HepG2 (cell line): ENCODE measurements at regions not wholly inside any gene's neighbourhood (a gene's known extent, or its start where the extent isn't known, plus 50 kb on each side); places are given as distances from the start of the nearest gene placed in this dataset.

ENCODE experiments used
- ATAC-seq: fragments of 200-7000 bp; cut with Tn5 transposase; 3 replicates; pipeline ENCODE4 v1.9.1; 2020; ENCODE audit warnings: mild to moderate bottlenecking, moderate library complexity
- BruUV-seq: library from RNA; stranded (reverse); fragments of 400-500 nt; replicated peaks from 2 replicates; lab custom pipeline; 2021; lab: Mats Ljungman, UMichigan
- CTCF ChIA-PET: fragments of 300-600 bp; formaldehyde crosslinking; extraction: SDS; loops from one replicate; lab custom pipeline; 2021; ENCODE audit warnings: low total read pairs, inconsistent platforms, low intra/inter-chr PET ratio; lab: Yijun Ruan, JAX
- POLR2A ChIA-PET: fragments of 350-600 bp; sonication (Branson Sonifier 250); formaldehyde crosslinking; loops from one replicate; lab custom pipeline; 2020; ENCODE audit warnings: antibody characterized with exemption, inconsistent platforms; lab: Yijun Ruan, JAX
- DNase-seq: peaks from one replicate; pipeline ENCODE4 v3.0.0-alpha.2; 2015; ENCODE audit warnings: low spot score
- FAIRE-seq: peaks from 3 replicates; lab custom pipeline; 2011; peaks lifted over from hg19 to GRCh38; lab: Jason Lieb, UNC
- H2AFZ ChIP-seq: one replicate; pipeline ENCODE4 v1.6.1; 2011; ENCODE audit warnings: low read length, inconsistent platforms
- H3K27ac ChIP-seq: fragments of 300-600 bp; 3 replicates; pipeline ENCODE4 v1.8.0; 2011; ENCODE audit warnings: mixed run types, mild to moderate bottlenecking, mixed read lengths, low read length, inconsistent platforms; ENCODE audit not compliant: insufficient read depth; ENCODE audit errors: extremely low read length
- H3K27me3 ChIP-seq, 2 experiments: fragments of 200-600 bp in 1 of 2; 2 replicates in 1 of 2; 3 replicates in 1 of 2; pipeline versions ENCODE4 v1.6.0 to v1.8.0; 2011; ENCODE audit warnings: low read length in 2 of 2, mild to moderate bottlenecking in 2 of 2, moderate library complexity in 2 of 2, inconsistent platforms in 1 of 2; ENCODE audit not compliant: insufficient read depth in 2 of 2, control insufficient read depth in 1 of 2
- H3K36me3 ChIP-seq, 2 experiments: fragments of 200-600 bp in 1 of 2; replicated peaks in 1 of 2; 2 replicates in 1 of 2; 3 replicates in 1 of 2; pipeline versions ENCODE4 v1.5.1 to v1.8.0; 2011; ENCODE audit warnings: low read length in 2 of 2, inconsistent platforms in 1 of 2; ENCODE audit not compliant: insufficient read depth in 2 of 2, control insufficient read depth in 1 of 2
- H3K4me1 ChIP-seq: 2 replicates; pipeline ENCODE4 v1.5.1; 2012; ENCODE audit warnings: low read length, inconsistent platforms; ENCODE audit not compliant: insufficient read depth
- H3K4me2 ChIP-seq: 2 replicates; pipeline ENCODE4 v1.6.0; 2011; ENCODE audit warnings: low read depth, low read length, inconsistent platforms
- H3K4me3 ChIP-seq, 3 experiments: fragments of 200-600 bp in 1 of 3; sonication (generic), shearing (Covaris generic) in 1 of 3; replicated peaks in 1 of 3; 2 replicates each; pipeline ENCODE4 v1.5.1; 2011 to 2016; ENCODE audit warnings: low read length in 3 of 3, inconsistent platforms in 2 of 3, low read depth in 2 of 3, mild to moderate bottlenecking in 2 of 3, control low read depth in 1 of 3, mixed read lengths in 1 of 3; ENCODE audit not compliant: insufficient read depth in 1 of 3
- H3K79me2 ChIP-seq: one replicate; pipeline ENCODE4 v1.6.1; 2011; ENCODE audit warnings: low read length, inconsistent platforms; ENCODE audit not compliant: insufficient read depth
- H3K9ac ChIP-seq: 2 replicates; pipeline ENCODE4 v1.6.0; 2011; ENCODE audit warnings: mild to moderate bottlenecking, low read depth, low read length, inconsistent platforms; ENCODE audit not compliant: insufficient read depth
- H3K9me3 ChIP-seq: 2 replicates; pipeline ENCODE4 v1.5.1; 2012; ENCODE audit warnings: mild to moderate bottlenecking, low read length
- H4K20me1 ChIP-seq: 2 replicates; pipeline ENCODE4 v1.6.0; 2011; ENCODE audit warnings: inconsistent platforms, mild to moderate bottlenecking, low read length, moderate library complexity; ENCODE audit not compliant: insufficient read depth
- CCDC6 ChIP-seq: sonication (generic); formaldehyde crosslinking; IDR thresholded peaks from 2 replicates; pipeline ENCODE4 v1.8.1; 2022; ENCODE audit warnings: mild to moderate bottlenecking, missing genetic modification reagents, moderate library complexity
- EHMT2 ChIP-seq: fragments of 200-600 bp; sonication (generic); IDR thresholded peaks from 2 replicates; pipeline ENCODE4 v1.7.0; 2017; ENCODE audit warnings: antibody characterized with exemption, low read depth, low read length, borderline replicate concordance
- GFI1 ChIP-seq: sonication (generic); formaldehyde crosslinking; IDR thresholded peaks from 2 replicates; pipeline ENCODE4 v1.5.0; 2020; ENCODE audit warnings: missing genetic modification reagents, mild to moderate bottlenecking, borderline replicate concordance
- HCFC1 ChIP-seq: fragments of 150-350 bp; IDR thresholded peaks from 2 replicates; pipeline ENCODE4 v1.6.1; 2014; ENCODE audit warnings: low read depth, low read length
- MED1 ChIP-seq: sonication (generic); formaldehyde crosslinking; IDR thresholded peaks from 2 replicates; pipeline ENCODE4 v1.4.0; 2020; ENCODE audit warnings: missing genetic modification reagents
- MEIS2 ChIP-seq: sonication (generic); formaldehyde crosslinking; IDR thresholded peaks from 2 replicates; pipeline ENCODE4 v1.9.0; 2021; ENCODE audit warnings: mild to moderate bottlenecking, missing genetic modification reagents
- MIER3 ChIP-seq: IDR thresholded peaks from 2 replicates; pipeline ENCODE4 v1.6.1; 2016; ENCODE audit warnings: missing compliant biosample characterization, borderline replicate concordance
- SMAD1 ChIP-seq: sonication (generic); formaldehyde crosslinking; IDR thresholded peaks from 2 replicates; pipeline ENCODE4 v1.4.0; 2020; ENCODE audit warnings: missing genetic modification reagents, low read depth, mild to moderate bottlenecking, borderline replicate concordance
- XRCC5 ChIP-seq: fragments of 200-400 bp; formaldehyde crosslinking; optimal IDR thresholded peaks from 2 replicates; pipeline ENCODE3; 2017; ENCODE audit warnings: mild to moderate bottlenecking, low read length
- ZMYM4 ChIP-seq: sonication (generic); formaldehyde crosslinking; IDR thresholded peaks from 2 replicates; pipeline ENCODE4 v1.8.1; 2023; ENCODE audit warnings: mild to moderate bottlenecking, missing genetic modification reagents
- WGBS: methylation state at CpG from one replicate; pipeline ENCODE4 v1.1.6; 2017; ENCODE audit warnings: low lambda C conversion rate; 5-methylcytosine and 5-hydroxymethylcytosine counted together
- in situ Hi-C: cut with HindIII; loops from 2 replicates; pipeline ENCODE4 v1.10.0; 2017; ENCODE audit warnings: low pct_unique_long_range_greater_than_20kb; ENCODE audit not compliant: extremely low pct_ligation_motif_present
- intact Hi-C: fragments of 100-400 bp; cut with micrococcal nuclease; formaldehyde crosslinking; loops from one replicate; pipeline ENCODE4 v1.10.0; 2022; ENCODE audit not compliant: unreplicated experiment
- TF ChIP-seq, protein P1 (sequence below): sonication (generic); formaldehyde crosslinking; IDR thresholded peaks from 2 replicates; pipeline ENCODE4 v1.5.0; 2020; ENCODE audit warnings: missing genetic modification reagents
- TF ChIP-seq, protein P2 (sequence below): sonication (generic); formaldehyde crosslinking; IDR thresholded peaks from 2 replicates; pipeline ENCODE4 v1.4.0; 2020; ENCODE audit warnings: mild to moderate bottlenecking, missing genetic modification reagents

DNA sequence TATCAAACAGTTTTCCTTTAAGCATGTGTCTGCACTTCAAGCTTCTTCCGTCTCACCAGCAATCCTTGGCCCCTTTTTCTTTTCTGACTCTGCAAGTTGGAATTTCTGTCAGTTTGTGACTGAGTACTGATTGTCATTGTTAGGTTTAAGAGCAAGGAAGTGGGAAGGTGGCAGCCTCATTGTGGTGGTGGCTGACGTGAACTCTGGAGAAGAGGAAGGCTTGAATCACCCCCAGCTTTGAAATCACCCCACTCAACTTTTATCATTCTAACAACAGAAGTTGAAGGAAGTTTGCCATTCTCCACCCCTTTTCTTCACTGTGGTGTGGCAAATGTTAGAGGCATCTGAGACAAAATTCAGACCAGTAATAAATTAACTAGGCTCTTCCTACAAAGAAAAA is 231.6 kb upstream of the AGTR1 start:
- H3K9me3 ChIP-seq = peaks cover 4% of the 10 kb centered on the region
- no peak for ATAC-seq
- ChIA-PET POLR2A (no interaction called here), CTCF (no interaction called here)
- DNase-seq = no peak
- no TSS peak for BruUV-seq
- FAIRE-seq = no peak
- H2AFZ ChIP-seq = no peak overlapping the region
- no peaks in the 10 kb centered on the region for H4K20me1 ChIP-seq
- no peaks in the 10 kb centered on the region for H3K79me2 ChIP-seq
- H3K27ac ChIP-seq = no peak overlapping the region
- H3K4me3 ChIP-seq = no peak overlapping the region
- H3K36me3 ChIP-seq = no peaks in the 10 kb centered on the region
- 42% methylated on average over 2 of the region's 2 CpGs for whole genome bisulfite sequencing
- in situ Hi-C loops (no loop called here), intact Hi-C loops (no loop called here)
- H3K4me1 ChIP-seq = peaks cover under 1% of the 10 kb centered on the region; the same call in 1 of the 2 replicates
- H3K9ac ChIP-seq = no peak overlapping the region
- peaks cover 0 to 1% of the 10 kb centered on the region in 2 experiments; a peak in 1 of 5 replicates for H3K27me3 ChIP-seq
- no peak overlapping the region for H3K4me2 ChIP-seq
- no peak for TF ChIP-seq GFI1 (CRISPR knock-in tag)

DNA sequence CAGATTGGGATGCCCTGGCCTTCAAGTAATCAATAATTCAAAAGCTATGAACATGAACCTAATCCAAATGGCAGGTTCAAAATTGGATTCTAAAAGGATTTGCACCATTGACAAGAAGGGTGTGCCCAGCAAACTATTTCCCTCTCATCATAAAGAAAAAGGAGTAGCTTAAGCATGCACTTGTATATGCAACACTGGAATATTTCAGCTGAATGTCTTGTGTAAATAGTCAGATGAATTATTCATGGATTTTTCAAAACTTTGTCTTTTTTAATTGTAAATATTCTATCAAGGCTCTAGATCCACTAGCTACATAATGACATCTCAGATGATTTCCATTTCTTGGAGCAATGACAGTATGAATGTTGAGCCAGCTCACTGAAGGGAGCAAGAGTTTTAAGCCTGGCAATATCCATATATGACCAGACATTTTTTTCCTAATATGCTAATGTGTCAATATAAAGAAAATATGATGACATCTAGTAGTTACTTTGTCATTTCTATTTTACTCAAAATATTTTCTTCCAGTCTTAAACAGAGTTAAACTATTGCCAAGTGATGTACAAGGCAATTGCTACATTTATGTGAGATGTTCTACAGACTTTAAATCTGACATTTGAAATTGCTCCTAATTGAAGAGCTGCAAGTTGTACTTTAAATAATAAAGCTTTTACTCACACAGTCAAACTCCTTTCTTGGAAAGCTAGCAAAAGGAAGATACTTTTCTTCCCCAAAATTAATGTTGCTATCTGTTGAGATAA is 230.5 kb upstream of the AGTR1 start:
- H2AFZ ChIP-seq = no peak overlapping the region
- POLR2A ChIA-PET = no interaction called here
- FAIRE-seq = no peak
- H3K9ac ChIP-seq = no peak overlapping the region
- intact Hi-C loops (no loop called here), in situ Hi-C loops (no loop called here)
- H3K27ac ChIP-seq = no peak overlapping the region
- no peak overlapping the region for H3K4me2 ChIP-seq
- H3K27me3 ChIP-seq = no peaks in the 10 kb centered on the region; a peak in 1 of 5 replicates
- CTCF ChIA-PET = no interaction called here
- H3K4me3 ChIP-seq = no peak overlapping the region
- BruUV-seq = no TSS peak
- no peaks in the 10 kb centered on the region for H3K36me3 ChIP-seq
- ATAC-seq = no peak
- H3K4me1 ChIP-seq = no peaks in the 10 kb centered on the region
- no peak for DNase-seq
- H3K79me2 ChIP-seq = no peaks in the 10 kb centered on the region
- H3K9me3 ChIP-seq = no peaks in the 10 kb centered on the region; the same call in 1 of the 2 replicates
- no peaks in the 10 kb centered on the region for H4K20me1 ChIP-seq
- TF ChIP-seq MIER3 (no peak), HCFC1 (no peak), CCDC6 (CRISPR knock-in tag) (no peak), MED1 (CRISPR knock-in tag) (no peak), EHMT2 (no peak), XRCC5 (no peak), ZMYM4 (no peak), SMAD1 (CRISPR knock-in tag) (no peak), MEIS2 (CRISPR knock-in tag) (no peak)
- TF ChIP-seq, protein P1, sequence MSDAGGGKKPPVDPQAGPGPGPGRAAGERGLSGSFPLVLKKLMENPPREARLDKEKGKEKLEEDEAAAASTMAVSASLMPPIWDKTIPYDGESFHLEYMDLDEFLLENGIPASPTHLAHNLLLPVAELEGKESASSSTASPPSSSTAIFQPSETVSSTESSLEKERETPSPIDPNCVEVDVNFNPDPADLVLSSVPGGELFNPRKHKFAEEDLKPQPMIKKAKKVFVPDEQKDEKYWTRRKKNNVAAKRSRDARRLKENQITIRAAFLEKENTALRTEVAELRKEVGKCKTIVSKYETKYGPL (CRISPR knock-in tag) = no peak
- TF ChIP-seq, protein P2, sequence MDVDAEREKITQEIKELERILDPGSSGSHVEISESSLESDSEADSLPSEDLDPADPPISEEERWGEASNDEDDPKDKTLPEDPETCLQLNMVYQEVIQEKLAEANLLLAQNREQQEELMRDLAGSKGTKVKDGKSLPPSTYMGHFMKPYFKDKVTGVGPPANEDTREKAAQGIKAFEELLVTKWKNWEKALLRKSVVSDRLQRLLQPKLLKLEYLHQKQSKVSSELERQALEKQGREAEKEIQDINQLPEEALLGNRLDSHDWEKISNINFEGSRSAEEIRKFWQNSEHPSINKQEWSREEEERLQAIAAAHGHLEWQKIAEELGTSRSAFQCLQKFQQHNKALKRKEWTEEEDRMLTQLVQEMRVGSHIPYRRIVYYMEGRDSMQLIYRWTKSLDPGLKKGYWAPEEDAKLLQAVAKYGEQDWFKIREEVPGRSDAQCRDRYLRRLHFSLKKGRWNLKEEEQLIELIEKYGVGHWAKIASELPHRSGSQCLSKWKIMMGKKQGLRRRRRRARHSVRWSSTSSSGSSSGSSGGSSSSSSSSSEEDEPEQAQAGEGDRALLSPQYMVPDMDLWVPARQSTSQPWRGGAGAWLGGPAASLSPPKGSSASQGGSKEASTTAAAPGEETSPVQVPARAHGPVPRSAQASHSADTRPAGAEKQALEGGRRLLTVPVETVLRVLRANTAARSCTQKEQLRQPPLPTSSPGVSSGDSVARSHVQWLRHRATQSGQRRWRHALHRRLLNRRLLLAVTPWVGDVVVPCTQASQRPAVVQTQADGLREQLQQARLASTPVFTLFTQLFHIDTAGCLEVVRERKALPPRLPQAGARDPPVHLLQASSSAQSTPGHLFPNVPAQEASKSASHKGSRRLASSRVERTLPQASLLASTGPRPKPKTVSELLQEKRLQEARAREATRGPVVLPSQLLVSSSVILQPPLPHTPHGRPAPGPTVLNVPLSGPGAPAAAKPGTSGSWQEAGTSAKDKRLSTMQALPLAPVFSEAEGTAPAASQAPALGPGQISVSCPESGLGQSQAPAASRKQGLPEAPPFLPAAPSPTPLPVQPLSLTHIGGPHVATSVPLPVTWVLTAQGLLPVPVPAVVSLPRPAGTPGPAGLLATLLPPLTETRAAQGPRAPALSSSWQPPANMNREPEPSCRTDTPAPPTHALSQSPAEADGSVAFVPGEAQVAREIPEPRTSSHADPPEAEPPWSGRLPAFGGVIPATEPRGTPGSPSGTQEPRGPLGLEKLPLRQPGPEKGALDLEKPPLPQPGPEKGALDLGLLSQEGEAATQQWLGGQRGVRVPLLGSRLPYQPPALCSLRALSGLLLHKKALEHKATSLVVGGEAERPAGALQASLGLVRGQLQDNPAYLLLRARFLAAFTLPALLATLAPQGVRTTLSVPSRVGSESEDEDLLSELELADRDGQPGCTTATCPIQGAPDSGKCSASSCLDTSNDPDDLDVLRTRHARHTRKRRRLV = no peak
